OCI-LY1 (cell line): ENCODE measurements at regions not wholly inside any gene's neighbourhood (a gene's known extent, or its start where the extent isn't known, plus 50 kb on each side); places are given as distances from the start of the nearest gene placed in this dataset.

ENCODE experiments used
- H2AFZ ChIP-seq: fragments of 200-600 bp; sonication (generic), shearing (Covaris generic); 2 replicates; pipeline ENCODE4 v1.6.0; 2014; ENCODE audit warnings: antibody characterized with exemption, mild to moderate bottlenecking, low read length
- H3F3A ChIP-seq: fragments of 200-600 bp; sonication (generic), shearing (Covaris generic); 2 replicates; pipeline ENCODE4 v1.6.0; 2014; ENCODE audit warnings: mild to moderate bottlenecking, antibody characterized with exemption, low read length, moderate library complexity; ENCODE audit not compliant: insufficient read depth
- H3K27ac ChIP-seq: fragments of 200-600 bp; sonication (generic); 2 replicates; pipeline ENCODE4 v1.5.1; 2014; ENCODE audit warnings: low read length, mixed run types, mild to moderate bottlenecking, low read depth; ENCODE audit not compliant: poor library complexity, severe bottlenecking
- H3K27me3 ChIP-seq: fragments of 200-600 bp; sonication (generic); 2 replicates; pipeline ENCODE4 v1.6.0; 2014; ENCODE audit warnings: antibody characterized with exemption, mild to moderate bottlenecking, low read length, moderate library complexity; ENCODE audit not compliant: insufficient read depth
- H3K36me3 ChIP-seq: fragments of 200-600 bp; sonication (generic); 2 replicates; pipeline ENCODE4 v1.6.1; 2014; ENCODE audit warnings: mild to moderate bottlenecking, antibody characterized with exemption, low read length, moderate library complexity, mixed read lengths; ENCODE audit not compliant: insufficient read depth
- H3K4me1 ChIP-seq: fragments of 200-600 bp; sonication (generic); 2 replicates; pipeline ENCODE4 v1.5.1; 2014; ENCODE audit warnings: mild to moderate bottlenecking, low read length, moderate library complexity; ENCODE audit not compliant: insufficient read depth, severe bottlenecking
- H3K4me2 ChIP-seq: fragments of 200-600 bp; sonication (generic), shearing (Covaris generic); 2 replicates; pipeline ENCODE4 v1.6.1; 2014; ENCODE audit warnings: low read length
- H3K4me3 ChIP-seq: fragments of 200-600 bp; sonication (generic); 2 replicates; pipeline ENCODE4 v1.5.1; 2014; ENCODE audit warnings: low read length, low read depth, mild to moderate bottlenecking, mixed read lengths; ENCODE audit not compliant: poor library complexity, severe bottlenecking
- H3K79me2 ChIP-seq: fragments of 200-600 bp; shearing (Covaris generic); 2 replicates; pipeline ENCODE4 v1.6.1; 2016; ENCODE audit warnings: mixed run types, low read length, mixed read lengths; ENCODE audit not compliant: insufficient read depth
- H3K9ac ChIP-seq: fragments of 200-600 bp; sonication (generic), shearing (Covaris generic); 2 replicates; pipeline ENCODE4 v1.6.1; 2014; ENCODE audit warnings: mild to moderate bottlenecking, low read length, mixed read lengths
- H3K9me2 ChIP-seq: fragments of 200-600 bp; sonication (generic), shearing (Covaris generic); 2 replicates; pipeline ENCODE4 v1.6.1; 2014; ENCODE audit warnings: low read depth, mild to moderate bottlenecking, low read length, mixed read lengths
- H3K9me3 ChIP-seq: fragments of 200-600 bp; shearing (Covaris generic); 2 replicates; pipeline ENCODE4 v1.6.1; 2014; ENCODE audit warnings: low read length, mixed read lengths
- H4K20me1 ChIP-seq: fragments of 200-600 bp; sonication (generic), shearing (Covaris generic); 2 replicates; pipeline ENCODE4 v1.6.0; 2016; ENCODE audit warnings: mild to moderate bottlenecking, low read length; ENCODE audit not compliant: insufficient read depth
- EZH2 ChIP-seq: fragments of 200-600 bp; sonication (generic), shearing (Covaris generic); IDR thresholded peaks from 2 replicates; pipeline ENCODE4 v1.8.0; 2017; ENCODE audit warnings: borderline replicate concordance, mixed run types, mild to moderate bottlenecking, antibody characterized with exemption, low read length, moderate library complexity, mixed read lengths
- TF ChIP-seq, protein P1 (sequence below): fragments of 200-600 bp; sonication (generic), shearing (Covaris generic); IDR thresholded peaks from 2 replicates; pipeline ENCODE4 v1.5.1; 2017; ENCODE audit warnings: mild to moderate bottlenecking, antibody characterized with exemption, low read length, moderate library complexity, mixed read lengths

DNA sequence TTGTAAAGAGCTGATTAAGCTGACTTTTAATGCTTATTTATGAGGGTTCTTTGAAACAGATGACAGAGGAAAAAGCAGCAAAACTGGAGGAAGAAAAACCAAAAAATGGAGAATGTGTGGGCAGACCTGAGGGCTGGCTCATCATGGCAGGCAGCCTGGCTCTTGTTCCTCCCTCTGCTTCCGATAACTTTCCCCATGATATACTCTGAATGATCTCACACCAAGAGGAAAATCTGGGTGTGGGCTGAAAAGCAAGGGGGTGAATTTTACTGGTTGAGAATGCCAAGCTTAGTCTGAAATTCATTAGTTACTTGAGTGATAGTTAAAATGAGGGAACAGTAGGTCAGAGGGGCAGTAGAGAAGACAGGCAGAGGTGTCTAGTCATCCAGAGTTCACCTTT is 330.1 kb upstream of the PRICKLE1 start:
- H3K4me3 ChIP-seq: no peak overlapping the region
- no peak overlapping the region for H3K9ac ChIP-seq
- no peaks in the 10 kb centered on the region for H3K79me2 ChIP-seq
- no peaks in the 10 kb centered on the region for H3K9me2 ChIP-seq
- H4K20me1 ChIP-seq: no peaks in the 10 kb centered on the region
- no peak overlapping the region for H3K27ac ChIP-seq
- no peaks in the 10 kb centered on the region for H3K9me3 ChIP-seq
- no peaks in the 10 kb centered on the region for H3F3A ChIP-seq
- H3K36me3 ChIP-seq: no peaks in the 10 kb centered on the region
- H3K27me3 ChIP-seq: no peaks in the 10 kb centered on the region
- H2AFZ ChIP-seq: no peak overlapping the region
- H3K4me1 ChIP-seq: no peaks in the 10 kb centered on the region
- TF ChIP-seq EZH2: no peak
- TF ChIP-seq, protein P1, sequence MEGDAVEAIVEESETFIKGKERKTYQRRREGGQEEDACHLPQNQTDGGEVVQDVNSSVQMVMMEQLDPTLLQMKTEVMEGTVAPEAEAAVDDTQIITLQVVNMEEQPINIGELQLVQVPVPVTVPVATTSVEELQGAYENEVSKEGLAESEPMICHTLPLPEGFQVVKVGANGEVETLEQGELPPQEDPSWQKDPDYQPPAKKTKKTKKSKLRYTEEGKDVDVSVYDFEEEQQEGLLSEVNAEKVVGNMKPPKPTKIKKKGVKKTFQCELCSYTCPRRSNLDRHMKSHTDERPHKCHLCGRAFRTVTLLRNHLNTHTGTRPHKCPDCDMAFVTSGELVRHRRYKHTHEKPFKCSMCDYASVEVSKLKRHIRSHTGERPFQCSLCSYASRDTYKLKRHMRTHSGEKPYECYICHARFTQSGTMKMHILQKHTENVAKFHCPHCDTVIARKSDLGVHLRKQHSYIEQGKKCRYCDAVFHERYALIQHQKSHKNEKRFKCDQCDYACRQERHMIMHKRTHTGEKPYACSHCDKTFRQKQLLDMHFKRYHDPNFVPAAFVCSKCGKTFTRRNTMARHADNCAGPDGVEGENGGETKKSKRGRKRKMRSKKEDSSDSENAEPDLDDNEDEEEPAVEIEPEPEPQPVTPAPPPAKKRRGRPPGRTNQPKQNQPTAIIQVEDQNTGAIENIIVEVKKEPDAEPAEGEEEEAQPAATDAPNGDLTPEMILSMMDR: no peak
- no peak overlapping the region for H3K4me2 ChIP-seq

DNA sequence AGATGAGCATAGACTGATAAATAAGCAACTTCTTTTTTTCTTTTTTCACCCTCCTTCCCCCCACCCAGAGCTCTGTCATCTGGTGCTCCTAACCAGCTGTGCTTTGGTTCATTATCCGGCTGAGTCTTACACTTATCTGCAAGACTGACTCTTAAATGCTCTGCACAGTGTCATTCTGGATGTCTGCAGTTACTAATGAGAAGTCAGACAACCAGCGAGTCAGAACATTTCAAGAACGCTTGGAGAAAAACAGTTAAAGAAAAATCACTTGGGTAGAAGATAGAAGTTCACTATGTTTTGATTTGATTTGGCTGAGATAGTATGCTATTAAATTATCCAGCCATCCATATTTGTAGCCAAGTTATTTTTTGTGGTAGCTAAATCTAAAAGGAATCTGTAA is 328.9 kb upstream of the PRICKLE1 start:
- no peak overlapping the region for H3K9ac ChIP-seq
- TF ChIP-seq EZH2: no peak
- TF ChIP-seq, protein P1: no peak
- H4K20me1 ChIP-seq: no peaks in the 10 kb centered on the region

DNA sequence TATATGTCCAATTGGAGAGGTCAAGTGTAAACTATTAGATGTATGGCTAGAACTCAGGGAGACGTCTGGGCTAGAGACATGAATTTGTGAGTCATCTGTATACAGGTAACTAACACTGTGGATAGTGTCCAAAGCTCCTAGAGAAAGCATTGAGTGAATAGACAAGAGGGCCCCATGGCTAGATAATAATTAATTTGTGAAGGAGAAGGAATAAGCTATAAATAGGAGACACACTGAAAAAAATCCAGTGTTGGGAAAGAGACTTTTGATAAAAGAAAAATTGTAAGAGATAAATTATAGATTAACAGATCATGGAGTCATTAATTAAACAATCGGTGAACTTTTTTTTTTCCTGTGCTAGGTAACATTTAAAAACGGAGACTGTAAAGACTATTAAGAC is 326.6 kb upstream of the PRICKLE1 start:
- no peak overlapping the region for H3K4me2 ChIP-seq
- no peaks in the 10 kb centered on the region for H3K9me3 ChIP-seq
- no peak overlapping the region for H2AFZ ChIP-seq
- no peak for TF ChIP-seq EZH2
- TF ChIP-seq, protein P1: no peak
- no peaks in the 10 kb centered on the region for H4K20me1 ChIP-seq
- no peaks in the 10 kb centered on the region for H3K36me3 ChIP-seq
- H3K4me3 ChIP-seq: no peak overlapping the region
- H3K9ac ChIP-seq: no peak overlapping the region
- no peaks in the 10 kb centered on the region for H3K27me3 ChIP-seq
- H3K79me2 ChIP-seq: no peaks in the 10 kb centered on the region
- no peak overlapping the region for H3K27ac ChIP-seq
- no peaks in the 10 kb centered on the region for H3K9me2 ChIP-seq
- H3F3A ChIP-seq: no peaks in the 10 kb centered on the region
- H3K4me1 ChIP-seq: no peaks in the 10 kb centered on the region

More for the DNA sequence above, 328.9 kb upstream of the PRICKLE1 start:
- Histone ChIP-seq H3K79me2 (no peaks in the 10 kb centered on the region), H3K9me3 (no peaks in the 10 kb centered on the region), H3F3A (no peaks in the 10 kb centered on the region), H3K4me2 (no peak overlapping the region), H3K36me3 (no peaks in the 10 kb centered on the region), H3K4me1 (no peaks in the 10 kb centered on the region), H3K27me3 (no peaks in the 10 kb centered on the region), H3K9me2 (no peaks in the 10 kb centered on the region), H3K4me3 (no peak overlapping the region), H2AFZ (no peak overlapping the region), H3K27ac (no peak overlapping the region)
